ENCODE measurements at regions not wholly inside any gene's neighbourhood (a gene's known extent, or its start where the extent isn't known, plus 50 kb on each side); places are given as distances from the start of the nearest gene placed in this dataset.

DNA sequence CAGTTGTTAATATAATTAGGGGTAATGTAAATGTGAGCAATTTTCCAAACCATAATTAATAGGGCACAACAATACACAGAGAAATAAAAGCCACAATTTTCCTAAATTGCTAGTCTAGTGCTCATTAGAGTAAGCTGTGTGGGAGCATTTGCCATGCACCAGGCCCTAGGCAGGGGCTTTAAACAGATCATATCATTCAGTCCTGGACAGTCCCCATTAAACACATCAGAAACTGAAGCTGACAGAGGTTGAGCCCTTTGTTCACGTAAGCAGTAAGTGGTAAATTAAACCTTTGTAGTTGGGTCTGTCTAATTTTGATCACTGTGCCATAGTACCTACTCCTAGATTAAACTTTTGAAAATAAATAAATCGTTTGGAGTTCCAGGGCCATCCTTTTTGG is 931.1 kb downstream of the C6orf118 start:
- ChIA-PET CTCF (no interaction called here), POLR2A (no interaction called here)
- no peaks in the 10 kb centered on the region for H3K4me1 Mint-ChIP-seq (ENCODE audit: low read depth, unreplicated experiment)
- no peaks in the 10 kb centered on the region for H3K4me1 ChIP-seq
- no peaks in the 10 kb centered on the region for H3K27me3 ChIP-seq (replicated peaks; ENCODE audit: control insufficient read depth, insufficient read depth, low read length)
- no peaks in the 10 kb centered on the region for H3K9me3 ChIP-seq
- no peaks in the 10 kb centered on the region for H3K36me3 Mint-ChIP-seq (ENCODE audit: insufficient read depth, unreplicated experiment)
- intact Hi-C loops (cut with micrococcal nuclease; ENCODE audit: unreplicated experiment), result no loop called here
- H3K4me3 ChIP-seq (ENCODE audit: low read depth, low read length), result no peak overlapping the region
- H3K9me3 Mint-ChIP-seq (ENCODE audit: unreplicated experiment), result no peaks in the 10 kb centered on the region
- H3K36me3 ChIP-seq (ENCODE audit: control insufficient read depth, insufficient read depth, low read length), result no peaks in the 10 kb centered on the region
- DNase-seq, result no peak
- peaks cover 2% of the 10 kb centered on the region for H3K27me3 Mint-ChIP-seq (ENCODE audit: insufficient read depth, unreplicated experiment)
- no TSS peak for BruUV-seq (replicated peaks)
- no peak overlapping the region for H3K4me3 Mint-ChIP-seq (ENCODE audit: unreplicated experiment)
- H3K27ac Mint-ChIP-seq (ENCODE audit: unreplicated experiment), result no peak overlapping the region
- no peak for TF ChIP-seq CTCF (IDR thresholded peaks at IDR 0.05; ENCODE audit: insufficient read depth in 1 of 2, low read depth in 1 of 2, low read length in 1 of 2, severe bottlenecking in 1 of 2, unreplicated experiment in 1 of 2)

DNA sequence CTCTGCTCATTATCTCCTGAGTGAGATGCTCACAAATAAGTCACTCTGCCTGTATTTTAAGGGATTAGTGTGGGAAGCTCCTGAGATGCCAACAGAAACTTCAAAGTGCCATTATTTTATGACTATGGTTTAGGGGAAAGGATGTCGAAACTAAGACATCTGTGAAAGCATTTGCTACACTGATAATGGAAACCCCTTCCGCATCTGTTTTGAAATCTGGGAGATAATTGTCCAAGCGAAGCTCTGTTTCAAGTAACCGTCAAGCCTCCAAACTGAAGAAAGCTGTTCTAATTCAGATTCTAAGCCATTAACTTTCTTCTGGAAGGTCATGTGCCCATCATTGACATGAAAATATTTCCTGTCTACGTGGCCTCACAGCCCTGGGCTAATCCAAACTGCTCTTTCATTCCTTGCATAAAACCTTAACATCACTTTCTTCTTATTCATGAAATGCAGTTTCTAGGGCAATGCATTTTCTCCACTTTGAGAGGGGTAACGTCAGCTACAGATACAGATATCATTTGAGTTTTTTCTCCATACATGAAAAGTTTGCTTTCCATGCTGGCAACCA is 932.0 kb downstream of the C6orf118 start:
- no peaks in the 10 kb centered on the region for H3K36me3 ChIP-seq (ENCODE audit: control insufficient read depth, insufficient read depth, low read length)
- Mint-ChIP-seq H3K36me3 (ENCODE audit: insufficient read depth, unreplicated experiment) (no peaks in the 10 kb centered on the region), H3K27ac (ENCODE audit: unreplicated experiment) (no peak overlapping the region), H3K27me3 (ENCODE audit: insufficient read depth, unreplicated experiment) (peaks cover 2% of the 10 kb centered on the region), H3K4me1 (ENCODE audit: low read depth, unreplicated experiment) (no peaks in the 10 kb centered on the region), H3K9me3 (ENCODE audit: unreplicated experiment) (no peaks in the 10 kb centered on the region), H3K4me3 (ENCODE audit: unreplicated experiment) (no peak overlapping the region)
- TF ChIP-seq CTCF (IDR thresholded peaks at IDR 0.05; ENCODE audit: insufficient read depth in 1 of 2, low read depth in 1 of 2, low read length in 1 of 2, severe bottlenecking in 1 of 2, unreplicated experiment in 1 of 2), result no peak
- no TSS peak for BruUV-seq (replicated peaks)
- DNase-seq, result no peak
- intact Hi-C loops (cut with micrococcal nuclease; ENCODE audit: unreplicated experiment), result no loop called here
- H3K27me3 ChIP-seq (replicated peaks; ENCODE audit: control insufficient read depth, insufficient read depth, low read length), result no peaks in the 10 kb centered on the region
- POLR2A ChIA-PET, result no interaction called here
- no peaks in the 10 kb centered on the region for H3K9me3 ChIP-seq
- CTCF ChIA-PET, result no interaction called here
- no peak overlapping the region for H3K4me3 ChIP-seq (ENCODE audit: low read depth, low read length)
- no peaks in the 10 kb centered on the region for H3K4me1 ChIP-seq

GRCh38 chr6:164370773-164371172 is 938.6 kb downstream of the C6orf118 start:
- H3K27ac Mint-ChIP-seq (ENCODE audit: unreplicated experiment), result no peak overlapping the region
- no peak for DNase-seq
- no peak for TF ChIP-seq CTCF (IDR thresholded peaks at IDR 0.05; ENCODE audit: insufficient read depth in 1 of 2, low read depth in 1 of 2, low read length in 1 of 2, severe bottlenecking in 1 of 2, unreplicated experiment in 1 of 2)
- no peaks in the 10 kb centered on the region for H3K4me1 ChIP-seq
- H3K9me3 Mint-ChIP-seq (ENCODE audit: unreplicated experiment), result no peaks in the 10 kb centered on the region
- intact Hi-C loops (cut with micrococcal nuclease; ENCODE audit: unreplicated experiment), result no loop called here
- no TSS peak for BruUV-seq (replicated peaks)
- H3K27me3 Mint-ChIP-seq (ENCODE audit: insufficient read depth, unreplicated experiment), result no peaks in the 10 kb centered on the region
- H3K4me3 Mint-ChIP-seq (ENCODE audit: unreplicated experiment), result no peak overlapping the region
- ChIA-PET POLR2A (no interaction called here), CTCF (no interaction called here)
- no peaks in the 10 kb centered on the region for H3K9me3 ChIP-seq
- no peaks in the 10 kb centered on the region for H3K36me3 ChIP-seq (ENCODE audit: control insufficient read depth, insufficient read depth, low read length)
- no peaks in the 10 kb centered on the region for H3K27me3 ChIP-seq (replicated peaks; ENCODE audit: control insufficient read depth, insufficient read depth, low read length)
- no peaks in the 10 kb centered on the region for H3K4me1 Mint-ChIP-seq (ENCODE audit: low read depth, unreplicated experiment)
- H3K36me3 Mint-ChIP-seq (ENCODE audit: insufficient read depth, unreplicated experiment), result no peaks in the 10 kb centered on the region
- no peak overlapping the region for H3K4me3 ChIP-seq (ENCODE audit: low read depth, low read length)

Data from Caco-2 (cell line).